SK-N-SH (cell line): ENCODE measurements at regions not wholly inside any gene's neighbourhood (a gene's known extent, or its start where the extent isn't known, plus 50 kb on each side); places are given as distances from the start of the nearest gene placed in this dataset.

Experiments
- NRF1 ChIP-seq: IDR thresholded peaks from 2 replicates; pipeline ENCODE4 v1.6.1; 2012; ENCODE audit warnings: low read depth, mild to moderate bottlenecking, low read length
- TAF1 ChIP-seq: IDR thresholded peaks from 2 replicates; pipeline ENCODE4 v1.6.1; 2012; ENCODE audit warnings: low read depth, mild to moderate bottlenecking, low read length, moderate library complexity, borderline replicate concordance
- TEAD4 ChIP-seq: IDR thresholded peaks from 2 replicates; pipeline ENCODE4 v1.4.0; 2012; ENCODE audit warnings: mild to moderate bottlenecking, borderline replicate concordance; ENCODE audit not compliant: insufficient read depth
- TF ChIP-seq, protein P1 (sequence below): fragments of 200-600 bp; sonication (generic); IDR thresholded peaks from 2 replicates; pipeline ENCODE4 v1.6.1; 2017; ENCODE audit warnings: antibody characterized with exemption, mild to moderate bottlenecking, moderate library complexity

DNA sequence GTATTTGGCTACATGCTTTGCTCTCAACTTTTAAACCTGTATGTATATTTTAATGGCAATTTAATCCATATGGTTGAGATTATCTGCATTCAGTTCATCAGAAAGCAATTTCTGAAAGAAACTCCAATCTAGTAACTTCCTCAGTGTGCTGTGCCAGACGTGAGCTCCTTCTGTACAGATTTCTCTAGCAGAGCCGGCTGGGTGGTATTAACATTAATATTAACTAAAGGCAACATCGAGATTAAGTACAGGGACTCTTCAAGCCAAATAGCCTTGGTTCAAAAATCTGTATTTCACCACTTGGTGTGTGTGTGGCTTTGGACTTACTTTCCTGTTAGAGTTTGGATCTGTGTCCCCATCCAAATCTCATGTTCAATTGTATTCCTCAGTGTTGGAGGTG, 55.5 kb upstream of the NUDT7 start:
- TF ChIP-seq TAF1: no peak
- TF ChIP-seq, protein P1, sequence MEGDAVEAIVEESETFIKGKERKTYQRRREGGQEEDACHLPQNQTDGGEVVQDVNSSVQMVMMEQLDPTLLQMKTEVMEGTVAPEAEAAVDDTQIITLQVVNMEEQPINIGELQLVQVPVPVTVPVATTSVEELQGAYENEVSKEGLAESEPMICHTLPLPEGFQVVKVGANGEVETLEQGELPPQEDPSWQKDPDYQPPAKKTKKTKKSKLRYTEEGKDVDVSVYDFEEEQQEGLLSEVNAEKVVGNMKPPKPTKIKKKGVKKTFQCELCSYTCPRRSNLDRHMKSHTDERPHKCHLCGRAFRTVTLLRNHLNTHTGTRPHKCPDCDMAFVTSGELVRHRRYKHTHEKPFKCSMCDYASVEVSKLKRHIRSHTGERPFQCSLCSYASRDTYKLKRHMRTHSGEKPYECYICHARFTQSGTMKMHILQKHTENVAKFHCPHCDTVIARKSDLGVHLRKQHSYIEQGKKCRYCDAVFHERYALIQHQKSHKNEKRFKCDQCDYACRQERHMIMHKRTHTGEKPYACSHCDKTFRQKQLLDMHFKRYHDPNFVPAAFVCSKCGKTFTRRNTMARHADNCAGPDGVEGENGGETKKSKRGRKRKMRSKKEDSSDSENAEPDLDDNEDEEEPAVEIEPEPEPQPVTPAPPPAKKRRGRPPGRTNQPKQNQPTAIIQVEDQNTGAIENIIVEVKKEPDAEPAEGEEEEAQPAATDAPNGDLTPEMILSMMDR: no peak
- TF ChIP-seq TEAD4: no peak
- no peak for TF ChIP-seq NRF1
